Stimulated activated CD8-positive, alpha-beta memory T cell treated with anti-CD3 and anti-CD28 coated beads, Interleukin-15, amount 100 ng/mL, for 48 hours (primary cell): ENCODE measurements at regions not wholly inside any gene's neighbourhood (a gene's known extent, or its start where the extent isn't known, plus 50 kb on each side); places are given as distances from the start of the nearest gene placed in this dataset.
"Not testable (repeated sequence)": the region's sequence is repeated elsewhere in the genome, so short reads cannot be mapped to it uniquely, and the experiment has no call there.

Experiments
- DNase-seq, 2 donors: peaks; one replicate each; pipeline ENCODE4 v3.0.0-alpha.2; 2020; ENCODE audit warnings: low read depth in 2 of 2

GRCh38 chr11:79606461-79606860 lies 165.6 kb upstream of the TENM4 start:
- DNase-seq = not testable (repeated sequence)

- no peak for DNase-seq
These were observed 159.9 kb upstream of the TENM4 start for GRCh38 chr11:79600711-79601110.

GRCh38 chr11:79594834-79595233 lies 154.0 kb upstream of the TENM4 start:
- no peak for DNase-seq

- no peak for DNase-seq
These were observed 152.0 kb upstream of the TENM4 start for GRCh38 chr11:79592824-79593223.

GRCh38 chr11:79592406-79592805 lies 151.6 kb upstream of the TENM4 start:
- DNase-seq = no peak

GRCh38 chr11:79582434-79582833 lies 141.6 kb upstream of the TENM4 start:
- no peak for DNase-seq

GRCh38 chr11:79579063-79579462 lies 138.2 kb upstream of the TENM4 start:
- DNase-seq = no peak

GRCh38 chr11:79578116-79578515 lies 137.3 kb upstream of the TENM4 start:
- no peak for DNase-seq

GRCh38 chr11:79575701-79576100 lies 134.9 kb upstream of the TENM4 start:
- no peak for DNase-seq

GRCh38 chr11:79570104-79570503 lies 129.3 kb upstream of the TENM4 start:
- no peak for DNase-seq

- DNase-seq = no peak
These were observed 123.6 kb upstream of the TENM4 start for GRCh38 chr11:79564288-79564925.

- no peak for DNase-seq
These were observed 120.7 kb upstream of the TENM4 start for GRCh38 chr11:79561496-79561895.

- no peak for DNase-seq
These were observed 110.0 kb upstream of the TENM4 start for GRCh38 chr11:79550809-79551208.

- no peak for DNase-seq
These were observed 106.4 kb upstream of the TENM4 start for GRCh38 chr11:79547256-79547655.

GRCh38 chr11:79546351-79546750 lies 105.5 kb upstream of the TENM4 start:
- DNase-seq = no peak

- DNase-seq = no peak
These were observed 103.5 kb upstream of the TENM4 start for GRCh38 chr11:79544361-79544760.

GRCh38 chr11:79543101-79543500 lies 102.3 kb upstream of the TENM4 start:
- DNase-seq = no peak

GRCh38 chr11:79541466-79541865 lies 100.6 kb upstream of the TENM4 start:
- no peak for DNase-seq

GRCh38 chr11:79538775-79539174 lies 97.9 kb upstream of the TENM4 start:
- no peak for DNase-seq

GRCh38 chr11:79536155-79536917 lies 95.5 kb upstream of the TENM4 start:
- DNase-seq = no peak

GRCh38 chr11:79535606-79536005 lies 94.8 kb upstream of the TENM4 start:
- no peak for DNase-seq

GRCh38 chr11:79525257-79525656 lies 84.4 kb upstream of the TENM4 start:
- no peak for DNase-seq

GRCh38 chr11:79522626-79523025 lies 81.8 kb upstream of the TENM4 start:
- DNase-seq = no peak

- no peak for DNase-seq
These were observed 79.3 kb upstream of the TENM4 start for GRCh38 chr11:79520086-79520485.
